ENCODE measurements at regions not wholly inside any gene's neighbourhood (a gene's known extent, or its start where the extent isn't known, plus 50 kb on each side); places are given as distances from the start of the nearest gene placed in this dataset.

GRCh38 chr20:58026361-58026760 is 202.1 kb downstream of the ANKRD60 start:
- DNase-seq: no peak
- Mint-ChIP-seq H3K27ac (no peak overlapping the region), H3K4me3 (no peak overlapping the region), H3K4me1 (peaks cover 4 to 6% of the 10 kb centered on the region in 2 experiments; a peak in 2 of 4 replicates), H3K36me3 (ENCODE audit: insufficient read depth in 1 of 3, low read depth in 3 of 3) (no peaks in the 10 kb centered on the region), H3K27me3 (ENCODE audit: low read depth) (no peaks in the 10 kb centered on the region), H3K9me3 (no peaks in the 10 kb centered on the region)
- no peak overlapping the region for H2AFZ ChIP-seq (ENCODE audit: low read length)
- no peak overlapping the region for H4K5ac ChIP-seq (ENCODE audit: insufficient read length, low read depth, low read length)
- no peak overlapping the region for H3K27ac ChIP-seq (ENCODE audit: insufficient read length, low read depth, low read length)
- no peak overlapping the region for H3K56ac ChIP-seq (ENCODE audit: insufficient read length, low read depth, low read length)
- H3K4me2 ChIP-seq (ENCODE audit: insufficient read depth, insufficient read length, low read length): no peak overlapping the region
- H3K23me2 ChIP-seq (ENCODE audit: insufficient read length, low read depth, low read length, poor library complexity, severe bottlenecking): no peaks in the 10 kb centered on the region
- no peak overlapping the region for H2BK15ac ChIP-seq (ENCODE audit: low read depth, low read length)
- H3K14ac ChIP-seq (ENCODE audit: insufficient read depth, low read length): no peak overlapping the region
- no peaks in the 10 kb centered on the region for H3K9me3 ChIP-seq (ENCODE audit: control insufficient read depth, low read depth, low read length)
- TF ChIP-seq, protein P1, sequence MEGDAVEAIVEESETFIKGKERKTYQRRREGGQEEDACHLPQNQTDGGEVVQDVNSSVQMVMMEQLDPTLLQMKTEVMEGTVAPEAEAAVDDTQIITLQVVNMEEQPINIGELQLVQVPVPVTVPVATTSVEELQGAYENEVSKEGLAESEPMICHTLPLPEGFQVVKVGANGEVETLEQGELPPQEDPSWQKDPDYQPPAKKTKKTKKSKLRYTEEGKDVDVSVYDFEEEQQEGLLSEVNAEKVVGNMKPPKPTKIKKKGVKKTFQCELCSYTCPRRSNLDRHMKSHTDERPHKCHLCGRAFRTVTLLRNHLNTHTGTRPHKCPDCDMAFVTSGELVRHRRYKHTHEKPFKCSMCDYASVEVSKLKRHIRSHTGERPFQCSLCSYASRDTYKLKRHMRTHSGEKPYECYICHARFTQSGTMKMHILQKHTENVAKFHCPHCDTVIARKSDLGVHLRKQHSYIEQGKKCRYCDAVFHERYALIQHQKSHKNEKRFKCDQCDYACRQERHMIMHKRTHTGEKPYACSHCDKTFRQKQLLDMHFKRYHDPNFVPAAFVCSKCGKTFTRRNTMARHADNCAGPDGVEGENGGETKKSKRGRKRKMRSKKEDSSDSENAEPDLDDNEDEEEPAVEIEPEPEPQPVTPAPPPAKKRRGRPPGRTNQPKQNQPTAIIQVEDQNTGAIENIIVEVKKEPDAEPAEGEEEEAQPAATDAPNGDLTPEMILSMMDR (conservative IDR thresholded peaks at IDR 0.05): no peak
- no peak overlapping the region for H4K8ac ChIP-seq (replicated peaks; ENCODE audit: insufficient read length, low read depth, low read length)
- H4K20me1 ChIP-seq (ENCODE audit: control insufficient read depth, insufficient read depth, insufficient read length): no peaks in the 10 kb centered on the region
- no peak overlapping the region for H2BK20ac ChIP-seq (ENCODE audit: low read depth, low read length, poor library complexity, severe bottlenecking)
- H4K91ac ChIP-seq (ENCODE audit: insufficient read length, low read depth, low read length): no peak overlapping the region
- no peak overlapping the region for H2BK120ac ChIP-seq (ENCODE audit: low read depth, low read length, poor library complexity, severe bottlenecking)
- H3K9ac ChIP-seq (ENCODE audit: extremely low read depth, insufficient read length, low read length): no peak overlapping the region
- H3K27me3 ChIP-seq (ENCODE audit: insufficient read depth, low read length): no peaks in the 10 kb centered on the region
- H3K79me1 ChIP-seq (ENCODE audit: insufficient read depth, low read depth, low read length, poor library complexity, severe bottlenecking): no peaks in the 10 kb centered on the region
- H3K23ac ChIP-seq (ENCODE audit: insufficient read length, low read depth, low read length): no peak overlapping the region
- no peak overlapping the region for H3T11ph ChIP-seq (ENCODE audit: low read length)
- no peak overlapping the region for H3K4ac ChIP-seq (ENCODE audit: low read depth, low read length)
- no CpG with 5 or more reads among the region's 2 CpGs for WGBS (ENCODE audit: extremely low coverage, insufficient read length, low lambda C conversion rate)
- H3K79me2 ChIP-seq (ENCODE audit: insufficient read depth, low read length): no peaks in the 10 kb centered on the region
- no peak overlapping the region for H2AK5ac ChIP-seq (ENCODE audit: insufficient read length, low read length)
- H2BK12ac ChIP-seq (ENCODE audit: insufficient read length, low read depth, low read length): no peak overlapping the region
- H2BK5ac ChIP-seq (ENCODE audit: insufficient read length, low read length): no peak overlapping the region
- H3K4me1 ChIP-seq (ENCODE audit: insufficient read depth, low read length): no peaks in the 10 kb centered on the region
- H3K18ac ChIP-seq (ENCODE audit: insufficient read length, low read depth, low read length): no peak overlapping the region
